Liver (tissue), 8 donors: ENCODE measurements at regions not wholly inside any gene's neighbourhood (a gene's known extent, or its start where the extent isn't known, plus 50 kb on each side); places are given as distances from the start of the nearest gene placed in this dataset.

Source experiments
- DNase-seq: peaks from one replicate; pipeline ENCODE4 v3.0.0-alpha.2; 2017; ENCODE audit warnings: low spot score
- H3K27ac ChIP-seq, 2 donors: one replicate each; pipeline ENCODE4 v1.7.0; 2013; ENCODE audit warnings: inconsistent platforms in 2 of 2, low read length in 2 of 2, control low read depth in 1 of 2, low read depth in 1 of 2, mild to moderate bottlenecking in 1 of 2
- H3K27me3 ChIP-seq, 4 donors: one replicate each; pipeline versions ENCODE4 v1.6.1 to v1.7.0; 2013; ENCODE audit warnings: low read length in 3 of 4, inconsistent platforms in 1 of 4, mild to moderate bottlenecking in 1 of 4, moderate library complexity in 1 of 4; ENCODE audit not compliant: control insufficient read depth in 4 of 4, insufficient read depth in 4 of 4
- H3K36me3 ChIP-seq, 4 donors: one replicate each; pipeline versions ENCODE4 v1.6.1 to v1.7.0; 2013; ENCODE audit warnings: low read length in 3 of 4, mild to moderate bottlenecking in 3 of 4, low read depth in 1 of 4, moderate library complexity in 1 of 4; ENCODE audit not compliant: control insufficient read depth in 4 of 4, insufficient read depth in 3 of 4
- H3K4me1 ChIP-seq, 4 donors: one replicate each; pipeline versions ENCODE4 v1.6.1 to v1.7.0; 2013; ENCODE audit warnings: low read length in 3 of 4, mild to moderate bottlenecking in 3 of 4, moderate library complexity in 1 of 4; ENCODE audit not compliant: control insufficient read depth in 4 of 4, insufficient read depth in 4 of 4
- H3K4me3 ChIP-seq, 3 donors: one replicate each; pipeline versions ENCODE4 v1.6.1 to v1.7.0; 2013; ENCODE audit warnings: low read length in 3 of 3, control low read depth in 1 of 3, low read depth in 1 of 3, mild to moderate bottlenecking in 1 of 3
- H3K9ac ChIP-seq, 2 donors: one replicate each; pipeline ENCODE4 v1.7.0; 2013; ENCODE audit warnings: low read length in 2 of 2, mild to moderate bottlenecking in 2 of 2, moderate library complexity in 2 of 2, control low read depth in 1 of 2, low read depth in 1 of 2
- H3K9me3 ChIP-seq, 4 donors: one replicate each; pipeline versions ENCODE4 v1.6.1 to v1.7.0; 2013; ENCODE audit warnings: low read length in 3 of 4; ENCODE audit not compliant: control insufficient read depth in 4 of 4
- EGR1 ChIP-seq, 2 donors: IDR thresholded peaks; 2 replicates each; pipeline ENCODE4 v1.6.1; 2016 to 2018; ENCODE audit warnings: antibody characterized with exemption in 2 of 2, low read depth in 2 of 2
- FOXA1 ChIP-seq: IDR thresholded peaks from 2 replicates; pipeline ENCODE4 v1.6.1; 2016; ENCODE audit warnings: antibody characterized with exemption
- FOXA2 ChIP-seq: IDR thresholded peaks from 2 replicates; pipeline ENCODE4 v1.6.1; 2016; ENCODE audit warnings: antibody characterized with exemption
- GABPA ChIP-seq, 2 donors: IDR thresholded peaks in 1 of 2; conservative IDR thresholded peaks in 1 of 2; 2 replicates each; pipeline ENCODE4 v1.6.1; 2016; ENCODE audit warnings: antibody characterized with exemption in 2 of 2, mild to moderate bottlenecking in 1 of 2, moderate library complexity in 1 of 2
- HNF4A ChIP-seq, 2 donors: conservative IDR thresholded peaks; 2 replicates each; pipeline ENCODE4 v1.6.1; 2016; ENCODE audit warnings: antibody characterized with exemption in 2 of 2, mild to moderate bottlenecking in 2 of 2
- HNF4G ChIP-seq: IDR thresholded peaks from 2 replicates; pipeline ENCODE4 v1.6.1; 2016; ENCODE audit warnings: antibody characterized with exemption
- JUND ChIP-seq, 2 donors: IDR thresholded peaks; 2 replicates each; pipeline ENCODE4 v1.6.1; 2016; ENCODE audit warnings: antibody characterized with exemption in 2 of 2
- MAX ChIP-seq: IDR thresholded peaks from 2 replicates; pipeline ENCODE4 v1.6.1; 2016; ENCODE audit warnings: antibody characterized with exemption
- NR2F2 ChIP-seq: IDR thresholded peaks from 2 replicates; pipeline ENCODE4 v1.6.1; 2016; ENCODE audit warnings: antibody characterized with exemption
- RAD21 ChIP-seq, 2 donors: IDR thresholded peaks; 2 replicates each; pipeline ENCODE4 v1.6.1; 2016; ENCODE audit warnings: antibody characterized with exemption in 2 of 2, mild to moderate bottlenecking in 2 of 2
- RXRA ChIP-seq, 2 donors: IDR thresholded peaks; 2 replicates each; pipeline ENCODE4 v1.6.1; 2017 to 2018; ENCODE audit warnings: antibody characterized with exemption in 2 of 2, mild to moderate bottlenecking in 1 of 2
- SP1 ChIP-seq: IDR thresholded peaks from 2 replicates; pipeline ENCODE4 v1.6.1; 2018; ENCODE audit warnings: antibody characterized with exemption, mild to moderate bottlenecking
- TAF1 ChIP-seq: conservative IDR thresholded peaks from 2 replicates; pipeline ENCODE4 v1.6.1; 2016; ENCODE audit warnings: antibody characterized with exemption, mild to moderate bottlenecking
- YY1 ChIP-seq: IDR thresholded peaks from 2 replicates; pipeline ENCODE4 v1.6.1; 2016; ENCODE audit warnings: antibody characterized with exemption, mild to moderate bottlenecking
- WGBS: extraction: QIAGEN DNeasy Blood & Tissue Kit; methylation state at CpG from one replicate; pipeline ENCODE4 v1.1.7; 2013; 5-methylcytosine and 5-hydroxymethylcytosine counted together
- TF ChIP-seq, protein P1 (sequence below): IDR thresholded peaks from 2 replicates; pipeline ENCODE4 v1.6.1; 2016; ENCODE audit warnings: antibody characterized with exemption
- TF ChIP-seq, protein P2 (sequence below): IDR thresholded peaks from 2 replicates; pipeline ENCODE4 v1.6.1; 2016; ENCODE audit warnings: antibody characterized with exemption, mild to moderate bottlenecking
- TF ChIP-seq, protein P3 (sequence below): fragments of 150-350 bp; IDR thresholded peaks from 2 replicates; pipeline ENCODE4 v1.5.1; 2017; ENCODE audit warnings: improper control_type of control experiment, low read depth, low read length; ENCODE audit not compliant: missing input control
- donor health status: healthy.
- donor health status: healthy.
- donor health status: healthy.
- donor health status: healthy.
- donor health status: healthy.

GRCh38 chr14:34181338-34181737 lies 230.5 kb upstream of the EGLN3 start:
- H3K27ac ChIP-seq = no peak overlapping the region
- no peaks in the 10 kb centered on the region for H3K9me3 ChIP-seq
- no peak overlapping the region for H3K9ac ChIP-seq
- no peak overlapping the region for H3K4me3 ChIP-seq
- H3K4me1 ChIP-seq = no peaks in the 10 kb centered on the region
- WGBS = 74% methylated on average over 2 of the region's 2 CpGs
- TF ChIP-seq FOXA2 (no peak), GABPA (IDR thresholded peaks at IDR 0.05 in 1 of 2, conservative IDR thresholded peaks at IDR 0.05 in 1 of 2) (no peak), HNF4A (conservative IDR thresholded peaks at IDR 0.05) (no peak), HNF4G (no peak), MAX (no peak), YY1 (no peak), FOXA1 (no peak), EGR1 (IDR thresholded peaks at IDR 0.05; ENCODE audit: low read depth in 2 of 2) (no peak), SP1 (no peak), JUND (IDR thresholded peaks at IDR 0.05) (no peak), RAD21 (IDR thresholded peaks at IDR 0.05) (no peak), NR2F2 (no peak), RXRA (IDR thresholded peaks at IDR 0.05) (no peak), TAF1 (no peak)
- TF ChIP-seq, protein P1, sequence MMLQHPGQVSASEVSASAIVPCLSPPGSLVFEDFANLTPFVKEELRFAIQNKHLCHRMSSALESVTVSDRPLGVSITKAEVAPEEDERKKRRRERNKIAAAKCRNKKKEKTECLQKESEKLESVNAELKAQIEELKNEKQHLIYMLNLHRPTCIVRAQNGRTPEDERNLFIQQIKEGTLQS = no peak
- TF ChIP-seq, protein P2, sequence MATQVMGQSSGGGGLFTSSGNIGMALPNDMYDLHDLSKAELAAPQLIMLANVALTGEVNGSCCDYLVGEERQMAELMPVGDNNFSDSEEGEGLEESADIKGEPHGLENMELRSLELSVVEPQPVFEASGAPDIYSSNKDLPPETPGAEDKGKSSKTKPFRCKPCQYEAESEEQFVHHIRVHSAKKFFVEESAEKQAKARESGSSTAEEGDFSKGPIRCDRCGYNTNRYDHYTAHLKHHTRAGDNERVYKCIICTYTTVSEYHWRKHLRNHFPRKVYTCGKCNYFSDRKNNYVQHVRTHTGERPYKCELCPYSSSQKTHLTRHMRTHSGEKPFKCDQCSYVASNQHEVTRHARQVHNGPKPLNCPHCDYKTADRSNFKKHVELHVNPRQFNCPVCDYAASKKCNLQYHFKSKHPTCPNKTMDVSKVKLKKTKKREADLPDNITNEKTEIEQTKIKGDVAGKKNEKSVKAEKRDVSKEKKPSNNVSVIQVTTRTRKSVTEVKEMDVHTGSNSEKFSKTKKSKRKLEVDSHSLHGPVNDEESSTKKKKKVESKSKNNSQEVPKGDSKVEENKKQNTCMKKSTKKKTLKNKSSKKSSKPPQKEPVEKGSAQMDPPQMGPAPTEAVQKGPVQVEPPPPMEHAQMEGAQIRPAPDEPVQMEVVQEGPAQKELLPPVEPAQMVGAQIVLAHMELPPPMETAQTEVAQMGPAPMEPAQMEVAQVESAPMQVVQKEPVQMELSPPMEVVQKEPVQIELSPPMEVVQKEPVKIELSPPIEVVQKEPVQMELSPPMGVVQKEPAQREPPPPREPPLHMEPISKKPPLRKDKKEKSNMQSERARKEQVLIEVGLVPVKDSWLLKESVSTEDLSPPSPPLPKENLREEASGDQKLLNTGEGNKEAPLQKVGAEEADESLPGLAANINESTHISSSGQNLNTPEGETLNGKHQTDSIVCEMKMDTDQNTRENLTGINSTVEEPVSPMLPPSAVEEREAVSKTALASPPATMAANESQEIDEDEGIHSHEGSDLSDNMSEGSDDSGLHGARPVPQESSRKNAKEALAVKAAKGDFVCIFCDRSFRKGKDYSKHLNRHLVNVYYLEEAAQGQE = no peak
- TF ChIP-seq, protein P3, sequence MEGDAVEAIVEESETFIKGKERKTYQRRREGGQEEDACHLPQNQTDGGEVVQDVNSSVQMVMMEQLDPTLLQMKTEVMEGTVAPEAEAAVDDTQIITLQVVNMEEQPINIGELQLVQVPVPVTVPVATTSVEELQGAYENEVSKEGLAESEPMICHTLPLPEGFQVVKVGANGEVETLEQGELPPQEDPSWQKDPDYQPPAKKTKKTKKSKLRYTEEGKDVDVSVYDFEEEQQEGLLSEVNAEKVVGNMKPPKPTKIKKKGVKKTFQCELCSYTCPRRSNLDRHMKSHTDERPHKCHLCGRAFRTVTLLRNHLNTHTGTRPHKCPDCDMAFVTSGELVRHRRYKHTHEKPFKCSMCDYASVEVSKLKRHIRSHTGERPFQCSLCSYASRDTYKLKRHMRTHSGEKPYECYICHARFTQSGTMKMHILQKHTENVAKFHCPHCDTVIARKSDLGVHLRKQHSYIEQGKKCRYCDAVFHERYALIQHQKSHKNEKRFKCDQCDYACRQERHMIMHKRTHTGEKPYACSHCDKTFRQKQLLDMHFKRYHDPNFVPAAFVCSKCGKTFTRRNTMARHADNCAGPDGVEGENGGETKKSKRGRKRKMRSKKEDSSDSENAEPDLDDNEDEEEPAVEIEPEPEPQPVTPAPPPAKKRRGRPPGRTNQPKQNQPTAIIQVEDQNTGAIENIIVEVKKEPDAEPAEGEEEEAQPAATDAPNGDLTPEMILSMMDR = no peak
- H3K27me3 ChIP-seq = no peaks in the 10 kb centered on the region
- no peaks in the 10 kb centered on the region for H3K36me3 ChIP-seq
- no peak for DNase-seq

- Histone ChIP-seq H3K27ac (no peak overlapping the region), H3K9ac (no peak overlapping the region), H3K9me3 (no peaks in the 10 kb centered on the region), H3K36me3 (no peaks in the 10 kb centered on the region), H3K4me1 (no peaks in the 10 kb centered on the region), H3K27me3 (no peaks in the 10 kb centered on the region), H3K4me3 (no peak overlapping the region)
- TF ChIP-seq TAF1 (no peak), GABPA (IDR thresholded peaks at IDR 0.05 in 1 of 2, conservative IDR thresholded peaks at IDR 0.05 in 1 of 2) (no peak)
- TF ChIP-seq, protein P2 = no peak
- TF ChIP-seq, protein P3 = no peak
- no peak for DNase-seq
- 85% methylated on average over 2 of the region's 2 CpGs for WGBS
These were observed 230.0 kb upstream of the EGLN3 start for GRCh38 chr14:34180869-34181268.
